Liver (tissue), 8 donors: ENCODE measurements at regions not wholly inside any gene's neighbourhood (a gene's known extent, or its start where the extent isn't known, plus 50 kb on each side); places are given as distances from the start of the nearest gene placed in this dataset.
A peak's percentile ranks its signal among the peaks of the same experiment; 100 is the strongest.

Experiments used
- DNase-seq: peaks from one replicate; pipeline ENCODE4 v3.0.0-alpha.2; 2017; ENCODE audit warnings: low spot score
- H3K27ac ChIP-seq, 2 donors: one replicate each; pipeline ENCODE4 v1.7.0; 2013; ENCODE audit warnings: inconsistent platforms in 2 of 2, low read length in 2 of 2, control low read depth in 1 of 2, low read depth in 1 of 2, mild to moderate bottlenecking in 1 of 2
- H3K27me3 ChIP-seq, 4 donors: one replicate each; pipeline versions ENCODE4 v1.6.1 to v1.7.0; 2013; ENCODE audit warnings: low read length in 3 of 4, inconsistent platforms in 1 of 4, mild to moderate bottlenecking in 1 of 4, moderate library complexity in 1 of 4; ENCODE audit not compliant: control insufficient read depth in 4 of 4, insufficient read depth in 4 of 4
- H3K36me3 ChIP-seq, 4 donors: one replicate each; pipeline versions ENCODE4 v1.6.1 to v1.7.0; 2013; ENCODE audit warnings: low read length in 3 of 4, mild to moderate bottlenecking in 3 of 4, low read depth in 1 of 4, moderate library complexity in 1 of 4; ENCODE audit not compliant: control insufficient read depth in 4 of 4, insufficient read depth in 3 of 4
- H3K4me1 ChIP-seq, 4 donors: one replicate each; pipeline versions ENCODE4 v1.6.1 to v1.7.0; 2013; ENCODE audit warnings: low read length in 3 of 4, mild to moderate bottlenecking in 3 of 4, moderate library complexity in 1 of 4; ENCODE audit not compliant: control insufficient read depth in 4 of 4, insufficient read depth in 4 of 4
- H3K4me3 ChIP-seq, 3 donors: one replicate each; pipeline versions ENCODE4 v1.6.1 to v1.7.0; 2013; ENCODE audit warnings: low read length in 3 of 3, control low read depth in 1 of 3, low read depth in 1 of 3, mild to moderate bottlenecking in 1 of 3
- H3K9ac ChIP-seq, 2 donors: one replicate each; pipeline ENCODE4 v1.7.0; 2013; ENCODE audit warnings: low read length in 2 of 2, mild to moderate bottlenecking in 2 of 2, moderate library complexity in 2 of 2, control low read depth in 1 of 2, low read depth in 1 of 2
- H3K9me3 ChIP-seq, 4 donors: one replicate each; pipeline versions ENCODE4 v1.6.1 to v1.7.0; 2013; ENCODE audit warnings: low read length in 3 of 4; ENCODE audit not compliant: control insufficient read depth in 4 of 4
- EGR1 ChIP-seq, 2 donors: IDR thresholded peaks; 2 replicates each; pipeline ENCODE4 v1.6.1; 2016 to 2018; ENCODE audit warnings: antibody characterized with exemption in 2 of 2, low read depth in 2 of 2
- FOXA1 ChIP-seq: IDR thresholded peaks from 2 replicates; pipeline ENCODE4 v1.6.1; 2016; ENCODE audit warnings: antibody characterized with exemption
- HNF4A ChIP-seq, 2 donors: conservative IDR thresholded peaks; 2 replicates each; pipeline ENCODE4 v1.6.1; 2016; ENCODE audit warnings: antibody characterized with exemption in 2 of 2, mild to moderate bottlenecking in 2 of 2
- RAD21 ChIP-seq, 2 donors: IDR thresholded peaks; 2 replicates each; pipeline ENCODE4 v1.6.1; 2016; ENCODE audit warnings: antibody characterized with exemption in 2 of 2, mild to moderate bottlenecking in 2 of 2
- RXRA ChIP-seq, 2 donors: IDR thresholded peaks; 2 replicates each; pipeline ENCODE4 v1.6.1; 2017 to 2018; ENCODE audit warnings: antibody characterized with exemption in 2 of 2, mild to moderate bottlenecking in 1 of 2
- TAF1 ChIP-seq: conservative IDR thresholded peaks from 2 replicates; pipeline ENCODE4 v1.6.1; 2016; ENCODE audit warnings: antibody characterized with exemption, mild to moderate bottlenecking
- WGBS: extraction: QIAGEN DNeasy Blood & Tissue Kit; methylation state at CpG from one replicate; pipeline ENCODE4 v1.1.7; 2013; 5-methylcytosine and 5-hydroxymethylcytosine counted together
- TF ChIP-seq, protein P1 (sequence below): fragments of 150-350 bp; IDR thresholded peaks from 2 replicates; pipeline ENCODE4 v1.5.1; 2017; ENCODE audit warnings: improper control_type of control experiment, low read depth, low read length; ENCODE audit not compliant: missing input control
- TF ChIP-seq, protein P2 (sequence below): IDR thresholded peaks from 2 replicates; pipeline ENCODE4 v1.6.1; 2016; ENCODE audit warnings: antibody characterized with exemption
- TF ChIP-seq, protein P3 (sequence below): IDR thresholded peaks from 2 replicates; pipeline ENCODE4 v1.6.1; 2016; ENCODE audit warnings: antibody characterized with exemption
- TF ChIP-seq, protein P4 (sequence below): IDR thresholded peaks from 2 replicates; pipeline ENCODE4 v1.6.1; 2016; ENCODE audit warnings: antibody characterized with exemption
- donor health status: healthy.
- donor health status: healthy.
- donor health status: healthy.
- donor health status: healthy.
- donor health status: healthy.

DNA sequence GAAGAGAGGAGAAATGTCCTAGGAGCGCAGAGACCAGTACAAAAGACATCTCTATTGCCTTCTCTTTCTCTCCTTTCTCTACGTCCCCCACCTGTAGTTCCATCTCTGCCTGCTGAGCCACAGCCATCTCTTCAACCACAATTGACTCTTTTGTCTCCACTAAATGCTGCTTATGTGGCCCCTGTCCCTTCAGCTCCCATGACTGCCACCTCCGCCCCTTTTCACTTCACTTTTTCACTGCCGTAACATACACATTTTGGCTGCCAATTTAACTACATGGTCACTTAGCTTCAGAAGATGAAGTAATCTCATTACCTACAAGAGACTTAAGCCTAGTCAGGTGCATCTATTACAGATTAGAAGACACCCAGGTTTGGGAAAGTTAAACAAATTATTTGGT is 81.9 kb downstream of the MZT1 start:
- no peak overlapping the region for H3K9ac ChIP-seq
- H3K9me3 ChIP-seq: no peaks in the 10 kb centered on the region
- TF ChIP-seq FOXA1 (no peak), RXRA (IDR thresholded peaks at IDR 0.05) (no peak), HNF4A (conservative IDR thresholded peaks at IDR 0.05) (no peak)
- TF ChIP-seq, protein P1, sequence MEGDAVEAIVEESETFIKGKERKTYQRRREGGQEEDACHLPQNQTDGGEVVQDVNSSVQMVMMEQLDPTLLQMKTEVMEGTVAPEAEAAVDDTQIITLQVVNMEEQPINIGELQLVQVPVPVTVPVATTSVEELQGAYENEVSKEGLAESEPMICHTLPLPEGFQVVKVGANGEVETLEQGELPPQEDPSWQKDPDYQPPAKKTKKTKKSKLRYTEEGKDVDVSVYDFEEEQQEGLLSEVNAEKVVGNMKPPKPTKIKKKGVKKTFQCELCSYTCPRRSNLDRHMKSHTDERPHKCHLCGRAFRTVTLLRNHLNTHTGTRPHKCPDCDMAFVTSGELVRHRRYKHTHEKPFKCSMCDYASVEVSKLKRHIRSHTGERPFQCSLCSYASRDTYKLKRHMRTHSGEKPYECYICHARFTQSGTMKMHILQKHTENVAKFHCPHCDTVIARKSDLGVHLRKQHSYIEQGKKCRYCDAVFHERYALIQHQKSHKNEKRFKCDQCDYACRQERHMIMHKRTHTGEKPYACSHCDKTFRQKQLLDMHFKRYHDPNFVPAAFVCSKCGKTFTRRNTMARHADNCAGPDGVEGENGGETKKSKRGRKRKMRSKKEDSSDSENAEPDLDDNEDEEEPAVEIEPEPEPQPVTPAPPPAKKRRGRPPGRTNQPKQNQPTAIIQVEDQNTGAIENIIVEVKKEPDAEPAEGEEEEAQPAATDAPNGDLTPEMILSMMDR: no peak
- TF ChIP-seq, protein P2, sequence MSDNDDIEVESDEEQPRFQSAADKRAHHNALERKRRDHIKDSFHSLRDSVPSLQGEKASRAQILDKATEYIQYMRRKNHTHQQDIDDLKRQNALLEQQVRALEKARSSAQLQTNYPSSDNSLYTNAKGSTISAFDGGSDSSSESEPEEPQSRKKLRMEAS: no peak
- TF ChIP-seq, protein P3, sequence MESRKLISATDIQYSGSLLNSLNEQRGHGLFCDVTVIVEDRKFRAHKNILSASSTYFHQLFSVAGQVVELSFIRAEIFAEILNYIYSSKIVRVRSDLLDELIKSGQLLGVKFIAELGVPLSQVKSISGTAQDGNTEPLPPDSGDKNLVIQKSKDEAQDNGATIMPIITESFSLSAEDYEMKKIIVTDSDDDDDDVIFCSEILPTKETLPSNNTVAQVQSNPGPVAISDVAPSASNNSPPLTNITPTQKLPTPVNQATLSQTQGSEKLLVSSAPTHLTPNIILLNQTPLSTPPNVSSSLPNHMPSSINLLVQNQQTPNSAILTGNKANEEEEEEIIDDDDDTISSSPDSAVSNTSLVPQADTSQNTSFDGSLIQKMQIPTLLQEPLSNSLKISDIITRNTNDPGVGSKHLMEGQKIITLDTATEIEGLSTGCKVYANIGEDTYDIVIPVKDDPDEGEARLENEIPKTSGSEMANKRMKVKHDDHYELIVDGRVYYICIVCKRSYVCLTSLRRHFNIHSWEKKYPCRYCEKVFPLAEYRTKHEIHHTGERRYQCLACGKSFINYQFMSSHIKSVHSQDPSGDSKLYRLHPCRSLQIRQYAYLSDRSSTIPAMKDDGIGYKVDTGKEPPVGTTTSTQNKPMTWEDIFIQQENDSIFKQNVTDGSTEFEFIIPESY: no peak
- peaks cover 0 to 9% (median 0%) of the 10 kb centered on the region in 4 donors for H3K27me3 ChIP-seq
- 85% methylated on average over 4 of the region's 4 CpGs for WGBS
- H3K4me1 ChIP-seq: no peaks in the 10 kb centered on the region
- H3K4me3 ChIP-seq: no peak overlapping the region
- H3K36me3 ChIP-seq: no peaks in the 10 kb centered on the region
- DNase-seq: no peak
- H3K27ac ChIP-seq: no peak overlapping the region

DNA sequence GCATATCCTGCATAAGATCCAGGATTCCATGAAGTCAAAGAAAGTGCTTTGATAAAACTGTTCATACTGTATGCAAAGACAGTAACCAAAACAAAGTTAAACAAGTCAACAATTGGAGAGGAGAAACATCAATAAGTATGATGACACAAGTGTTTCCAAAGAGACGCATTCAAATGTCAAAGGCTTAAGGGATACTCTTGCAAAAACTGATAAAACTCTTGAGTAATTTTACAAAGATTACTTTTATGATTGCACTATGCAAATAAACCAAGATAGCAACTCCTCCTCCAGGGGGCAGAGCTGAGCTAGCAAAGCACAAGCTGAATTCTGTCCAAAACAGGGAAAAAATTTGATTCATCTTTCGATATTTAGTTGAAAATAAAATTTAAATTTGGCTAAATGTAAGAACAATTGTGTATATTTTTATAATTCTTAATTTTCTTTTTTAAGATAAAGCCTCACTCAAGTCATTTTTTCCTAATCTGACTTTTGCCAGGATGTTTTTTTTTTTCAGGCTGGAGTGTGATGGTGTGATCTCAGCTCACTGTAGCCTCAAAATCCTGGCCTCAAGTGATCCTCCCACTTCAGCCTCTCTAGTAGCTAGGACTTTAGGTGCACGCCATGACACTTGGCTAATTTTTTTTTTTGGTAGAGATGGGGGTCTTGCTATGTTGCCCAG is 84.0 kb downstream of the MZT1 start:
- H3K9me3 ChIP-seq: no peaks in the 10 kb centered on the region
- no peak overlapping the region for H3K9ac ChIP-seq
- no peak overlapping the region for H3K4me3 ChIP-seq
- TF ChIP-seq HNF4A (conservative IDR thresholded peaks at IDR 0.05) (no peak), RAD21 (IDR thresholded peaks at IDR 0.05) (peak; percentile 52 to 67), FOXA1 (no peak)
- TF ChIP-seq, protein P4, sequence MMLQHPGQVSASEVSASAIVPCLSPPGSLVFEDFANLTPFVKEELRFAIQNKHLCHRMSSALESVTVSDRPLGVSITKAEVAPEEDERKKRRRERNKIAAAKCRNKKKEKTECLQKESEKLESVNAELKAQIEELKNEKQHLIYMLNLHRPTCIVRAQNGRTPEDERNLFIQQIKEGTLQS: peak; percentile 51
- TF ChIP-seq, protein P1: peak; percentile 42
- H3K27ac ChIP-seq: no peak overlapping the region
- 46% methylated on average over 3 of the region's 3 CpGs for WGBS
- DNase-seq: peak; percentile 55
- H3K4me1 ChIP-seq: no peaks in the 10 kb centered on the region
- H3K27me3 ChIP-seq: peaks cover 0 to 4% (median 0%) of the 10 kb centered on the region in 4 donors
- H3K36me3 ChIP-seq: no peaks in the 10 kb centered on the region

DNA sequence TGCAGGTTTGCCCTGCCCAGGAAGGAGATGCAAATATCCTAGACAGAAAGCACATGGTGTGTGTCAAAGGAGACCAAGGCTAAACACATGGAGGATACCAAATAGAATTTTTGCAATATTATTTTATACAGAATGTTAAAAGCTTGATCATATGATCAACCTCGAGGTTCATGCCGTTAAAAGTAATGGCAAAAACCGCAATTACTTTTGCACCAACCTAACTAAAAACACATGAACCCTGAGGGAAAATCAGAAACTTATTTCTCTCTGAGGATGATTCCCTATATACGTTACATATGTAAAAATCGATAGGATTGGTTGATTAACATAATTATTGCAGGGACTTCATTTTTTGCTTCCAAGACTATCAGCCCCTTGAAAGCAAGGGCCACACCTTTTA is 88.1 kb downstream of the MZT1 start:
- DNase-seq: no peak
- no peaks in the 10 kb centered on the region for H3K9me3 ChIP-seq
- no peak overlapping the region for H3K9ac ChIP-seq
- TF ChIP-seq TAF1: no peak
- TF ChIP-seq RXRA (IDR thresholded peaks at IDR 0.05): no peak
- no peak for TF ChIP-seq EGR1 (IDR thresholded peaks at IDR 0.05; ENCODE audit: low read depth in 2 of 2)
- no peak overlapping the region for H3K4me3 ChIP-seq
- no peaks in the 10 kb centered on the region for H3K36me3 ChIP-seq
- WGBS: 89% methylated on average over 5 of the region's 5 CpGs
- H3K27ac ChIP-seq: no peak overlapping the region
- H3K27me3 ChIP-seq: no peaks in the 10 kb centered on the region
- no peaks in the 10 kb centered on the region for H3K4me1 ChIP-seq
